Activated CD8-positive, alpha-beta T cell treated with anti-CD3 and anti-CD28 coated beads for 36 hours (primary cell): ENCODE measurements at regions not wholly inside any gene's neighbourhood (a gene's known extent, or its start where the extent isn't known, plus 50 kb on each side); places are given as distances from the start of the nearest gene placed in this dataset.

Source experiments
- ATAC-seq: fragments of 200-7000 bp; cut with Tn5 transposase; one replicate; pipeline ENCODE4 v1.10.0; 2021; ENCODE audit warnings: mild to moderate bottlenecking, moderate library complexity
- CTCF ChIA-PET: fragments of 350-600 bp; sonication (Branson Sonifier 250); formaldehyde crosslinking; loops from one replicate; lab custom pipeline; 2021; ENCODE audit warnings: antibody characterized with exemption; lab: Charles Lee
- POLR2A ChIA-PET: fragments of 350-600 bp; sonication (Branson Sonifier 250); formaldehyde crosslinking; loops from one replicate; lab custom pipeline; 2021; ENCODE audit warnings: antibody characterized with exemption; lab: Charles Lee
- DNase-seq: peaks from one replicate; pipeline ENCODE4 v3.0.0-alpha.2; 2020
- H3K27ac Mint-ChIP-seq: one replicate; pipeline ENCODE4 v1.8.0; 2021; ENCODE audit warnings: mild to moderate bottlenecking, mixed read lengths
- H3K27me3 Mint-ChIP-seq: one replicate; pipeline ENCODE4 v1.8.0; 2021; ENCODE audit warnings: mixed read lengths
- H3K36me3 Mint-ChIP-seq: one replicate; pipeline ENCODE4 v1.8.0; 2021; ENCODE audit warnings: low read depth, mixed read lengths
- H3K4me1 Mint-ChIP-seq: one replicate; pipeline ENCODE4 v1.8.0; 2021; ENCODE audit warnings: low read depth, mixed read lengths
- H3K4me3 Mint-ChIP-seq: one replicate; pipeline ENCODE4 v1.8.0; 2021; ENCODE audit warnings: mild to moderate bottlenecking, moderate library complexity, mixed read lengths
- H3K9me3 Mint-ChIP-seq: one replicate; pipeline ENCODE4 v1.8.0; 2021; ENCODE audit warnings: mixed read lengths
- intact Hi-C: fragments of 100-400 bp; cut with micrococcal nuclease; formaldehyde crosslinking; loops from one replicate; pipeline ENCODE4 v1.10.0; 2022
- TF ChIP-seq, protein P1 (sequence below): fragments of 200-600 bp; IDR thresholded peaks from one replicate; pipeline ENCODE4 v1.8.0; 2022; ENCODE audit warnings: antibody characterized with exemption, mild to moderate bottlenecking

DNA sequence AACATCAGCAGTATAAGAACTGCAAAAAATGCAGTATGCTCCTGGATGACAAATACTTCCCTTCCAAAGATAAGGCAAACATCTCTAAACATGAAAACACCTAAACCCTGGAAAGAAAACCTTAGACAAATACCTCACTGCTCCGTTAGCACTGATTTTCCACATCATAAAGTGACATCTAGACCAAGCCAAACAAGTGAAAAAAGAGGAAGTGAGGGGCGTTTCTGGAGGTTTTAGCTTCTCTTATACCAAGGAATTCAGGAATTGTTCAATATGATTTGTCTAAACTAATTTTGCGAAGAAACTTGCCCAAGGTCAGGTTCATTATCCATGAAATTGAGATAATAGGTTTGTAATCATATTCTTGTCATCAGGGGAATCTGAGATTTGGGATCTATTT, 279.7 kb downstream of the ADRA2A start:
- intact Hi-C loops = no loop called here
- Mint-ChIP-seq H3K27me3 (peaks cover 24% of the 10 kb centered on the region), H3K4me1 (no peaks in the 10 kb centered on the region), H3K9me3 (no peaks in the 10 kb centered on the region), H3K36me3 (no peaks in the 10 kb centered on the region), H3K27ac (no peak overlapping the region), H3K4me3 (no peak overlapping the region)
- ChIA-PET POLR2A (no interaction called here), CTCF (no interaction called here)
- no peak for ATAC-seq
- DNase-seq = no peak
- TF ChIP-seq, protein P1, sequence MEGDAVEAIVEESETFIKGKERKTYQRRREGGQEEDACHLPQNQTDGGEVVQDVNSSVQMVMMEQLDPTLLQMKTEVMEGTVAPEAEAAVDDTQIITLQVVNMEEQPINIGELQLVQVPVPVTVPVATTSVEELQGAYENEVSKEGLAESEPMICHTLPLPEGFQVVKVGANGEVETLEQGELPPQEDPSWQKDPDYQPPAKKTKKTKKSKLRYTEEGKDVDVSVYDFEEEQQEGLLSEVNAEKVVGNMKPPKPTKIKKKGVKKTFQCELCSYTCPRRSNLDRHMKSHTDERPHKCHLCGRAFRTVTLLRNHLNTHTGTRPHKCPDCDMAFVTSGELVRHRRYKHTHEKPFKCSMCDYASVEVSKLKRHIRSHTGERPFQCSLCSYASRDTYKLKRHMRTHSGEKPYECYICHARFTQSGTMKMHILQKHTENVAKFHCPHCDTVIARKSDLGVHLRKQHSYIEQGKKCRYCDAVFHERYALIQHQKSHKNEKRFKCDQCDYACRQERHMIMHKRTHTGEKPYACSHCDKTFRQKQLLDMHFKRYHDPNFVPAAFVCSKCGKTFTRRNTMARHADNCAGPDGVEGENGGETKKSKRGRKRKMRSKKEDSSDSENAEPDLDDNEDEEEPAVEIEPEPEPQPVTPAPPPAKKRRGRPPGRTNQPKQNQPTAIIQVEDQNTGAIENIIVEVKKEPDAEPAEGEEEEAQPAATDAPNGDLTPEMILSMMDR = no peak

DNA sequence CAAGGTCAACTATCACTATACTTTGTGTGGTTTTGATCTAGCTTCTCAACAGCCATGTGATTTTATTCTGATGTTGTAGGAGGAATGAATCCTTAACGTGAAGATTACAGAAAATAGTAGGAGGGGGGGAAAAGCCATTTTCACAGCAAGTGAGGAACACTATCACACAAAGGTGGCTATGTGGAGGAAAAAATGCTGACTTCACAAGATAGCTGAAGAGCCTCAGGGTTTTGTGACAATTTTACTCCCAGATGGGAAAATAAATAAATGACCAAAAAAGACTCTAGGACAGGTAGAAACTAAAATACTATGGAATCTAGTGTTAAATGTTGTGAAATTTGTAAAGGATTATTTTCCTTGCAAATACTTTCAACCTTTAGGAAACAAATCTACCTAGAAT, 281.0 kb downstream of the ADRA2A start:
- Mint-ChIP-seq H3K27me3 (peaks cover 20% of the 10 kb centered on the region), H3K4me3 (no peak overlapping the region), H3K4me1 (no peaks in the 10 kb centered on the region), H3K9me3 (no peaks in the 10 kb centered on the region), H3K36me3 (no peaks in the 10 kb centered on the region), H3K27ac (no peak overlapping the region)
- CTCF ChIA-PET = interaction anchor here (1.0 to 1.1 kb wide), 2 partner anchors 148 to 281 kb away, joined by 3 to 4 read pairs; partner anchors contain the start of gene ADRA2A
- DNase-seq = no peak
- no peak for ATAC-seq
- POLR2A ChIA-PET = interaction anchor here (0.6 kb wide), 1 partner anchor 69 kb away, joined by 3 read pairs; no protein-coding TSS in a partner anchor
- TF ChIP-seq, protein P1 = no peak
- intact Hi-C loops = no loop called here

DNA sequence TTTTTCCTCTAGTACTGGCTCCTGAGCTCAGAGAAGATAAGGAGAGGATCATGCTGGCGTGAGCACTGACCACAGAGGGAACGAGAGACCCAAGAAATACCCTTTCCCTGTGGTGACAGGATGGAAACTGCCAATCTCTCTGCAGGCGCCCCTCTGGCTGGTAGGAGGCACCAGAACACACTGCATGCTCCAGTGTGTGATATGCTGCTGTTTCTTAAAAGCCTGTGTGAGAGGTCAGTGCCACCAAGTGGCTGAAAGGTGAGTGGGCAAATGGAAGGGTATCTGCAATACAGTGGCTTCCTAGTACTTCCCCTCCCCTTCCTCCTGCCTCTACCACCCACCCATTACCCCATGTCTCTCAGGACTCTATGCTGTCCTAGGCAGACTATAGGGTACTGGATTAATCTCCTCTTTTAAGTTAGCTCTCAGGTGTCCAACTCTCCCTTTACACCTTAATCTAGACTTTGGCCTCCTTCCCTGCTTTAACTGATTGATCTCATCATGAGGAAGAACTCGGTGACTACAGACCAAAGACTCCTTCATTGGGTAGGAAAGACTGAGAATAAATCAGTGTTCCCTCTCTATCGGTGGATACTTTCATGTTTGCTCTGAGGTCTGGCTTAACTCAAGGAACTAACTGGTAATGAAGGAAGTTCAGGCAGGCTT, 283.6 kb downstream of the ADRA2A start:
- Mint-ChIP-seq H3K27me3 (peaks cover 16% of the 10 kb centered on the region), H3K4me3 (no peak overlapping the region), H3K27ac (no peak overlapping the region), H3K4me1 (no peaks in the 10 kb centered on the region), H3K9me3 (no peaks in the 10 kb centered on the region), H3K36me3 (no peaks in the 10 kb centered on the region)
- DNase-seq = peak; percentile 32
- ChIA-PET CTCF (no interaction called here), POLR2A (no interaction called here)
- intact Hi-C loops = no loop called here
- peak; percentile 61 for ATAC-seq
- TF ChIP-seq, protein P1 = no peak

DNA sequence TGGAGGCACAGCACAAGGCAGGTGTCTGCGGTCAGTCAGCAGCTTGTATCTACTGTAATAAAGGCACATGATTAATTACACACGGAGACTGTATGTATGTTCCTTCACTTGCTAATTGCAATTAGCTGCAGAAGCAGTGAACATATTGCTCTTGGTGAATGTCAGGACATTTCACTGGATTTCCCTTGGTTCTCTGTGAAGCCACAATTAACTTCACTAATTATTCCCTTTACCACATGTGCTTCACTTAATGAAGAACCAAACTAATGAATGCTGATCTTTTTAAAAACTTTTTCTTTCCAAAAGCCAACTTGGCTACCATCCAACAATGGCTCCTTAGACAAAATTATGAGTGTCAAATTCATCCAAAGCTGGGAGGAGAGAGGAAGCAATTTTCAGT, 290.7 kb downstream of the ADRA2A start:
- CTCF ChIA-PET = no interaction called here
- no peaks in the 10 kb centered on the region for H3K4me1 Mint-ChIP-seq
- no peak overlapping the region for H3K27ac Mint-ChIP-seq
- POLR2A ChIA-PET = no interaction called here
- no peak overlapping the region for H3K4me3 Mint-ChIP-seq
- intact Hi-C loops = no loop called here
- no peaks in the 10 kb centered on the region for H3K36me3 Mint-ChIP-seq
- TF ChIP-seq, protein P1 = no peak
- DNase-seq = no peak
- no peak for ATAC-seq
- H3K27me3 Mint-ChIP-seq = peaks cover 6% of the 10 kb centered on the region
- H3K9me3 Mint-ChIP-seq = no peaks in the 10 kb centered on the region

DNA sequence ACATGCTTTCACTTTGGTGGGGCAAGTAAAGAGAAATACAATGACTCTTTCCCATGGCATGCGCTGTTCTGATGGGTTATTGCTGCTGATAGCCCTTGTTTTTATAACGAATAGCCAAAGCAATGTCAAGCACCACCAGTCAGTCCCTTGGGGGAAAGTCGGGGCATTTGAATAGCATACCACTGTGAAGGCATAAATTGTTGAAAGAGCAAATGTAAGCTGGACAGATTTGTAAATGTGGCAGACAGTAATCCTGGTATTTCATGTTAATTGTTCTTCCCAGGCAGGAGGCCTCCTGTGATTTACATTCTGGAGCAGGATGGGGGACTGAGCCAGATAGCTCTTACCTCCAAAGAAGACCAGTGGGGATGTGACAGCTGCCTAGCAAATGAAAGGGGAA, 293.3 kb downstream of the ADRA2A start:
- ATAC-seq (no peak), DNase-seq (no peak)
- TF ChIP-seq, protein P1 = no peak
- ChIA-PET POLR2A (interaction anchor here (1.0 kb wide), 1 partner anchor 9 kb away, joined by 3 read pairs; no protein-coding TSS in a partner anchor), CTCF (no interaction called here)
- no peaks in the 10 kb centered on the region for H3K9me3 Mint-ChIP-seq
- no peaks in the 10 kb centered on the region for H3K36me3 Mint-ChIP-seq
- H3K4me3 Mint-ChIP-seq = no peak overlapping the region
- intact Hi-C loops = no loop called here
- H3K27me3 Mint-ChIP-seq = peaks cover 4% of the 10 kb centered on the region
- H3K4me1 Mint-ChIP-seq = no peaks in the 10 kb centered on the region
- H3K27ac Mint-ChIP-seq = no peak overlapping the region
